NCI-H2171 (cell line): ENCODE measurements at regions not wholly inside any gene's neighbourhood (a gene's known extent, or its start where the extent isn't known, plus 50 kb on each side); places are given as distances from the start of the nearest gene placed in this dataset.
"Not testable (repeated sequence)": the region's sequence is repeated elsewhere in the genome, so short reads cannot be mapped to it uniquely, and the experiment has no call there.

Source experiments
- DNase-seq: peaks from one replicate; lab custom pipeline; 2025; lab: John Stamatoyannopoulos, UW

GRCh38 chr18:61676773-61677434 is 215.9 kb downstream of the RNF152 start:
- DNase-seq, result no peak

GRCh38 chr18:61669320-61669719 is 223.5 kb downstream of the RNF152 start:
- DNase-seq, result no peak

DNA sequence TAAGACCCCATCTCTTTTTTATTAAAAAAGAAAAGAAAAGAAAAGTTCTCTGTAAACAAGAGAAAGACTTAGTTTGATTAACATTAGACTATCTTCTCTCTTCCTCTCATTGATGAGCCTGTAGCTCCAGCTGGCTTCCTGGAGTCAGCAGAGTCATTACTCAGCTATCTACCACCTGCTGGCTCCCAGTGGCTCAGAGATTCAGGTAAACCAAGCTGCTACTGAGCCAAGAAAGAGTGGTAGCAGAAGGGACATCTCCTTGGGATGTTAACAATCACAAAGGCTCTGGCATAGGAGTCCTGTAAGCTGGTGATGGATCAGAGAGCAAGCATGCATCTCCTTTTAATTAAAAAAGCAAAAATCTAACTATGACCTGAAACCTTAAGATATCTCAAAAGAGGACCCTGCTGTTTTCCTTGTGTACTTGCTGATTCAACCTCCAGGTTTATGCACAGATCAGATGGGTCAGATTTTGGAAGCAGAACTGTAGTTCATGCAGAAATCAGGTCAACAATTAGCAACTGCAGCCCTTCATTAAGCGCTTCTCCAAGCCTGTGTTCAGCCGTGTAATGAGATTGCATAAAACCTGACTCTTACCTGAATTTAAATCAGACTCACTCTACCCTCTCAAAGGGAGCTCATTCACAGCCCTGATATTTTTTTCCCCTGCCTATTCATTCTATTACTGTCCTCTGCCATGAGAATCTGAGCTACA is 225.8 kb downstream of the RNF152 start:
- DNase-seq, result no peak

DNA sequence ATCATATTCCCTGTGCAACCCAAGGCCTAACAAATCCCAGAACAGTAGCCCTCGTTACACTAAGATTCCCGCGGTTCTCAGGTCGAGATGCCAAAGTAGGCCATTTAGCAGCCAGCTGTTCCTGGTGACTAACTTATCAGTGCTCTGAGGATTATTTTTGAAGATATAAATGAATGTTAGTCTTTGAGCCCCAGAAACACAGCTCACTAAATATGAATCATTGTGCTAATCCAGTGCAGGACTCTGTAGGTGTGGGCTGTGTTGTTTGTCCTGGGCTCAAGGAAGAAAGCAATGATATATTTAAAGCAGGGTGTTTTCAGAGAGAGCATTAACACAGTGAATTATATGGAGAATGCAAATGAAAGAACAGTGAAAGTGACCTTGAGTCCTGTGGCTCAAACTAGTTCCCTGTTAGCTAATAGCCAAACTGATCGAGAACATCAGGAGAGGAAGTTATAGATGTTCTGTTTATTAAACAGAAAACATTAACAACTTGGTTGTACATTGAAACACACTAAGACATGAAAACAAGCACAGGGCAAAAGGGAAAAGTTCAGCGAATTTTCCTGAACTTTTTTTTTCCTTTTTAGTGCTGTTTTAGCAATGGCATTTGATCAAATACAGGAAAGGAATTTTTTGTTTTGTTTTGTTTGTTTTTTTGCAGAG is 228.3 kb downstream of the RNF152 start:
- DNase-seq, result no peak

DNA sequence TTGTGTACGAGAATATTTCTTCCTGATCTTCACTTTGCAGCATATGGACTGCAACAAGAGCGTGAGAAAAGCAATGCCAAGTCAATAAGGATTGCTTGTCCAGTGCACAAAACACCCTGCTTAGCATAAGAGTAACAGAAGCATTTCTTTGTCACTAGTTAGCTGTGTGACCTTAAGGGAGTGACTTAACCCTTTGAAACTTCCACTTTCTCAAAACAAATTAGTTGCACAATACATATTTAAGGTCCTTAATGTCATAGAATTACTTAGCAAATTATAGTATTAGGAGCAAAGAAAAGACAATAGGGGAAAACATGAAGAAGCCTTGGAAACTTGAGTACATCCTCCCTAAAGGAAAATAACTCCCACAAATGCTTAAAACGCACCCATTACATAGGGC is 230.1 kb downstream of the RNF152 start:
- no peak for DNase-seq

DNA sequence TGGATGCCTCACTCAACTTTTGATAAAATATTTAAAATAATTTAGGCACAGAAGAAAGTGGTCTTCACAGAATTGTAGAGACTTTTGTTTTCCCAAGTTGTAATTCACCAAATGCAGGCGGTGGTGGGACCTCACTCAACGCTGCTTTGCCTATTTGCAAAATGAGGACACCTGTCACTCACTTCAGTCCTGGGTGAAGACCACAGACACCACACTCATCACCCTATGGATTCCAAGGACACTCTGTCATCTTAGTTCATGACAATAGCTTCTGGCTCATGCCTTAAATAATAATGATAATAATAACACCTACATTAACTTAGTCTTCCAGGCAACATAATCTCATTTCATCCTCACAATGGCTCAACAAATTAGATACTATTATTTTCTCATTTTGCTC is 234.4 kb downstream of the RNF152 start:
- no peak for DNase-seq

GRCh38 chr18:61657066-61657732 is 235.6 kb downstream of the RNF152 start:
- DNase-seq, result no peak

GRCh38 chr18:61655630-61656029 is 237.2 kb downstream of the RNF152 start:
- no peak for DNase-seq

- no peak for DNase-seq
Measured at GRCh38 chr18:61653823-61654551, 238.8 kb downstream of the RNF152 start.

DNA sequence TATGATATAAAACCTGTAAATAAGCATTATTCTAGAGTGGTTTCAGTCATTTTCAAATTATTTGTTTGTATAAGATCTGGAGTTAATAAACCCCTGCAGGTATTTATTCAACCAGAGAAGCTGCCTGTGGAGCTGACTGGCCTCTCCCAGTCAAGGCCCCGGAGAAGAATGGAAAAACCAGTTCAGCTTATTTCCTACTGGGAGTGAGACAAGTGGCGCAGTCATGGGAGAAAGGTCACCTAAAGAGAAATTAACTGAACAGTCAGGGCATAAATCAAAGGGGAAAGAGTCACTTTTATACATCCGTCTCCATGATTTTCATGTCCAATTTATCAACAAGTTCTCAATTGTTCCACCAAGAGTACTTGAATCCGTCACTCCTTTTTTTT is 240.9 kb downstream of the RNF152 start:
- DNase-seq, result no peak

DNA sequence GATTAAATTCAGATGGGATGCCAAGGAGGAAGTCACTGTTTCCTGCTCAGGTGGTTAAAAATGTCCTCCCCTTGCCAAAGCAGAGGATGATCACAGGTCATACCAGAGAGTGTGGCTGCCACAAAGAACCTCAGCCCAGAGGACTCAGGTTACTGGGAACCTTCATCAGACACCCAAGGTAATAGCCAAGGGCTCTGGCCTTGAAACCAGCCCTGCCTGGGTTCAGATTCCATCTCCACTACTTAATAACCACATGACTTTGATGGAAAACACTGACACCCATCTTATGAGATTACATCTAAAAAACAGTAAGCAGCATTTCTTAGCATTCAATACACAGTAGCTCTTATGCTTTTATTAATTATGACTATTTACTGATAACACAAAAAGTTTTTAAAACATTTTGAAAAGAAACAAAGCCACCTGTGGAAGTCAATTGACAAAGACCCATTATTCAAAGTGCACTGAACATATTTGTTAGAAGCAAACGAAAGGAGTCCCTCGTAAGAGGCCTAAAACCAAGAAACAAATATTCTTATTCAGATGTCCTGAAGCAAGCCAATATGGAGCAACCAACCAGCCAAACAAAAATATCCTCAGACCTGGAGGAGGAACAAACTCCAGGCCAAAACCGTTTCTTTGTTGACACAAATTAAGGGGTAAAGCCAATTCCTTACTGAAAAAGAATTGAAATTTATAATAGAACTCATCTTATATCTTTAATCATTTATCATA is 241.5 kb downstream of the RNF152 start:
- no peak for DNase-seq

DNA sequence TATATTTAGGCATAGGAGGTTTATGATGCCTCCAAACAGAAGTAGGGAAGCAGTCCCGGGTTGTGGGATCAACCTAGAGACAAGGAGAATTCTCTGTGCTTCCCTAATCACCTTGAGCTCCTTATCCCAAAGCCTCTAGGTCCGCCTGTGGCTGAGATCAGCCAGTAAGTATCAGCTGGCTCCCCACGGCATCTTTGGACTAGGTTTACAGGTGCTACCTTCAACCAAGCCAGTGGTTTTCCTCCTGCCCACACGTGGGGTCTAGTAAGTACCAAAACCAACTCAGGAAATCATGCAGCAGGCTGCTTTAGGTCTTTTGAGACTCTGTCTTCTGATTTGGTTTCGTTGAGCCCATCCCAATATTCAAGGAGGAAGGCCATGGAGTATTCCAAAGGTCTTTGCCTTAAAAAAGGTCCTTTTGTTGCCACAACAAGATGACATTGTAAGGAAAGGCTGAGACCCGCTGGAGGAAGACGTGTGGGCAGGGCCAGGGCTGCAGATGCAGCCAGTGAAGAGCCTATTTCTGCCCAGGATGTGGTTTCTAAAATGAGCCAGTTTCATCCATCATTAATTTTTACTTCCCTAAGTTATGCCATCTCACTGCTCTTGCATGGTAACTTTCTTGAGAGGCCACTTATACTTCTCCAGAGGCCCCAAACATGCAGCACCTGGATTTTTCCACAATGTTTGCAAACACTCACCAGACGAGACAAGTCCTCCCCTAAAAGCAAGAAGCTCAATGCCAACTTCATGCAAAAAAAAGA is 248.7 kb downstream of the RNF152 start:
- DNase-seq, result no peak

GRCh38 chr18:61639886-61640285 is 252.9 kb downstream of the RNF152 start:
- DNase-seq, result no peak

- DNase-seq, result no peak
Measured at GRCh38 chr18:61637905-61638595, 254.8 kb downstream of the RNF152 start.

GRCh38 chr18:61637319-61637718 is 255.5 kb downstream of the RNF152 start:
- DNase-seq, result no peak

- DNase-seq, result peak; percentile 1
Measured at GRCh38 chr18:61635901-61636528, 256.8 kb downstream of the RNF152 start.

DNA sequence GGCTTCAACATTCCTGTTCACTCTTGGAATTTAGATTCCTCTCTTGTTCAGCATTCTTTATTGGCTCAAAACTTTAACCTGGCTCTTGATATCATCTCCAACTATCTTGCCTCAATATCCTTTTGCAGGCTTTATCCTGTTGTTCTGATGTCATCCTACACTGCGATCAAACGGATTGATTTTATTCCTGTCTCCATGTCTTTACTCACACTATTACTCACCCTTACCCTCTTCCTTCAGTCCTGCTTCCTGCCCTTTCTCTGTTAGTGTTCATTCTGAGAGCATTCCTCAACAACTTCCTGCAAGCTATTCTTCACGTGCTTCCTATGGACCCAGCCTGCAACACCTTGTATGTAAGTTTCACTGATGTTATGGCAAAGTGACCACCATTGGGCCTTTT is 264.7 kb downstream of the RNF152 start:
- no peak for DNase-seq

DNA sequence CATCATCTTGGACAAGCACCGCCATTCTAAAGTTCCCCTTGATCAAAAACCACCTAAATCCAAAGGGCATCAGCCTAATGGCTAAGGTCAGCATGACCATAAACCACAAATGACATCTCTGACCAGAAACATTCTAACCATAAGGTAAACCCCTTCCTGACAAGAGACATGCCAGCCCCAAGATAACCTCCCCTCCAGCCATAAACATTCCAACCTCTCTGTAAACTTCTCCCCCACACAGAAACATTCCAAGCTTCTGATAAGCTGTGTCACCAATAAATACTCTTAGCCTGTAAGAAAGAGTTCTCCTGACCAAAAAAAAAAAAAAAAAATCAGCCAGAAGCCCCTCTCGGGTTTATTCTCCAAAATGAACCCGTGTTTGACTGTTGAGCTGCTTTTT is 268.2 kb downstream of the RNF152 start:
- DNase-seq, result not testable (repeated sequence)

- no peak for DNase-seq
Measured at GRCh38 chr18:61619783-61620182, 273.0 kb downstream of the RNF152 start.

GRCh38 chr18:61618816-61619215 is 274.0 kb downstream of the RNF152 start:
- no peak for DNase-seq
